ENCODE measurements at regions not wholly inside any gene's neighbourhood (a gene's known extent, or its start where the extent isn't known, plus 50 kb on each side); places are given as distances from the start of the nearest gene placed in this dataset.

- Histone ChIP-seq H3K9me3 (replicated peaks; ENCODE audit: low read length) (no peaks in the 10 kb centered on the region), H3K9ac (ENCODE audit: low read depth, low read length) (no peak overlapping the region), H3K4me2 (ENCODE audit: low read length) (no peak overlapping the region), H3K4me3 (ENCODE audit: low read length) (no peak overlapping the region), H3K36me3 (ENCODE audit: insufficient read depth, low read length) (no peaks in the 10 kb centered on the region), H3K27me3 (ENCODE audit: control insufficient read depth, insufficient read depth, low read length) (no peaks in the 10 kb centered on the region), H3K4me1 (ENCODE audit: control insufficient read depth, insufficient read depth, low read length) (peaks cover 1% of the 10 kb centered on the region)
Observed at GRCh38 chr3:64332459-64333350, 107.4 kb upstream of the PRICKLE2 start.

GRCh38 chr3:64331605-64332004 is 106.3 kb upstream of the PRICKLE2 start:
- Histone ChIP-seq H3K4me3 (ENCODE audit: low read length) (no peak overlapping the region), H3K4me2 (ENCODE audit: low read length) (no peak overlapping the region), H3K9me3 (replicated peaks; ENCODE audit: low read length) (no peaks in the 10 kb centered on the region), H3K27me3 (ENCODE audit: control insufficient read depth, insufficient read depth, low read length) (no peaks in the 10 kb centered on the region), H3K4me1 (ENCODE audit: control insufficient read depth, insufficient read depth, low read length) (peaks cover 3% of the 10 kb centered on the region), H3K36me3 (ENCODE audit: insufficient read depth, low read length) (no peaks in the 10 kb centered on the region), H3K9ac (ENCODE audit: low read depth, low read length) (no peak overlapping the region)

GRCh38 chr3:64329037-64329436 is 103.8 kb upstream of the PRICKLE2 start:
- Histone ChIP-seq H3K4me3 (ENCODE audit: low read length) (no peak overlapping the region), H3K27me3 (ENCODE audit: control insufficient read depth, insufficient read depth, low read length) (no peaks in the 10 kb centered on the region), H3K9me3 (replicated peaks; ENCODE audit: low read length) (no peaks in the 10 kb centered on the region), H3K36me3 (ENCODE audit: insufficient read depth, low read length) (no peaks in the 10 kb centered on the region), H3K4me1 (ENCODE audit: control insufficient read depth, insufficient read depth, low read length) (peaks cover 3% of the 10 kb centered on the region), H3K4me2 (ENCODE audit: low read length) (no peak overlapping the region), H3K9ac (ENCODE audit: low read depth, low read length) (no peak overlapping the region)

GRCh38 chr3:64327100-64327804 is 102.0 kb upstream of the PRICKLE2 start:
- H3K4me2 ChIP-seq (ENCODE audit: low read length), result peak overlapping the region; percentile 15
- H3K9ac ChIP-seq (ENCODE audit: low read depth, low read length), result peak overlapping the region; percentile 34
- no peaks in the 10 kb centered on the region for H3K36me3 ChIP-seq (ENCODE audit: insufficient read depth, low read length)
- no peaks in the 10 kb centered on the region for H3K9me3 ChIP-seq (replicated peaks; ENCODE audit: low read length)
- H3K4me1 ChIP-seq (ENCODE audit: control insufficient read depth, insufficient read depth, low read length), result peaks cover 3% of the 10 kb centered on the region
- H3K4me3 ChIP-seq (ENCODE audit: low read length), result peak overlapping the region; percentile 1
- no peaks in the 10 kb centered on the region for H3K27me3 ChIP-seq (ENCODE audit: control insufficient read depth, insufficient read depth, low read length)

- H3K27me3 ChIP-seq (ENCODE audit: control insufficient read depth, insufficient read depth, low read length), result no peaks in the 10 kb centered on the region
- no peak overlapping the region for H3K4me3 ChIP-seq (ENCODE audit: low read length)
- peaks cover 13% of the 10 kb centered on the region for H3K4me1 ChIP-seq (ENCODE audit: control insufficient read depth, insufficient read depth, low read length)
- no peaks in the 10 kb centered on the region for H3K9me3 ChIP-seq (replicated peaks; ENCODE audit: low read length)
- no peak overlapping the region for H3K9ac ChIP-seq (ENCODE audit: low read depth, low read length)
- no peak overlapping the region for H3K4me2 ChIP-seq (ENCODE audit: low read length)
- no peaks in the 10 kb centered on the region for H3K36me3 ChIP-seq (ENCODE audit: insufficient read depth, low read length)
Observed at GRCh38 chr3:64321747-64322146, 96.5 kb upstream of the PRICKLE2 start.

GRCh38 chr3:64319391-64319790 is 94.1 kb upstream of the PRICKLE2 start:
- Histone ChIP-seq H3K27me3 (ENCODE audit: control insufficient read depth, insufficient read depth, low read length) (no peaks in the 10 kb centered on the region), H3K4me2 (ENCODE audit: low read length) (no peak overlapping the region), H3K9me3 (replicated peaks; ENCODE audit: low read length) (no peaks in the 10 kb centered on the region), H3K9ac (ENCODE audit: low read depth, low read length) (no peak overlapping the region), H3K36me3 (ENCODE audit: insufficient read depth, low read length) (no peaks in the 10 kb centered on the region), H3K4me3 (ENCODE audit: low read length) (no peak overlapping the region), H3K4me1 (ENCODE audit: control insufficient read depth, insufficient read depth, low read length) (peaks cover 13% of the 10 kb centered on the region)

- H3K4me3 ChIP-seq (ENCODE audit: low read length), result no peak overlapping the region
- no peaks in the 10 kb centered on the region for H3K9me3 ChIP-seq (replicated peaks; ENCODE audit: low read length)
- no peaks in the 10 kb centered on the region for H3K36me3 ChIP-seq (ENCODE audit: insufficient read depth, low read length)
- H3K4me2 ChIP-seq (ENCODE audit: low read length), result no peak overlapping the region
- H3K4me1 ChIP-seq (ENCODE audit: control insufficient read depth, insufficient read depth, low read length), result peaks cover 13% of the 10 kb centered on the region
- no peak overlapping the region for H3K9ac ChIP-seq (ENCODE audit: low read depth, low read length)
- no peaks in the 10 kb centered on the region for H3K27me3 ChIP-seq (ENCODE audit: control insufficient read depth, insufficient read depth, low read length)
Observed at GRCh38 chr3:64318668-64319271, 93.5 kb upstream of the PRICKLE2 start.

- no peak overlapping the region for H3K4me3 ChIP-seq (ENCODE audit: low read length)
- no peaks in the 10 kb centered on the region for H3K27me3 ChIP-seq (ENCODE audit: control insufficient read depth, insufficient read depth, low read length)
- H3K36me3 ChIP-seq (ENCODE audit: insufficient read depth, low read length), result no peaks in the 10 kb centered on the region
- H3K4me2 ChIP-seq (ENCODE audit: low read length), result no peak overlapping the region
- no peak overlapping the region for H3K9ac ChIP-seq (ENCODE audit: low read depth, low read length)
- no peaks in the 10 kb centered on the region for H3K9me3 ChIP-seq (replicated peaks; ENCODE audit: low read length)
- H3K4me1 ChIP-seq (ENCODE audit: control insufficient read depth, insufficient read depth, low read length), result peaks cover 13% of the 10 kb centered on the region
Observed at GRCh38 chr3:64318001-64318400, 92.7 kb upstream of the PRICKLE2 start.

- H3K27me3 ChIP-seq (ENCODE audit: control insufficient read depth, insufficient read depth, low read length), result no peaks in the 10 kb centered on the region
Observed at GRCh38 chr3:64316971-64317370, 91.7 kb upstream of the PRICKLE2 start.

GRCh38 chr3:64311424-64312061 is 86.3 kb upstream of the PRICKLE2 start:
- Histone ChIP-seq H3K4me2 (ENCODE audit: low read length) (peak overlapping the region; percentile 26), H3K4me1 (ENCODE audit: control insufficient read depth, insufficient read depth, low read length) (peaks cover 9% of the 10 kb centered on the region), H3K4me3 (ENCODE audit: low read length) (no peak overlapping the region), H3K9me3 (replicated peaks; ENCODE audit: low read length) (no peaks in the 10 kb centered on the region), H3K27me3 (ENCODE audit: control insufficient read depth, insufficient read depth, low read length) (no peaks in the 10 kb centered on the region), H3K9ac (ENCODE audit: low read depth, low read length) (no peak overlapping the region), H3K36me3 (ENCODE audit: insufficient read depth, low read length) (no peaks in the 10 kb centered on the region)

More at GRCh38 chr3:64316971-64317370, 91.7 kb upstream of the PRICKLE2 start:
- Histone ChIP-seq H3K4me2 (ENCODE audit: low read length) (no peak overlapping the region), H3K9me3 (replicated peaks; ENCODE audit: low read length) (no peaks in the 10 kb centered on the region), H3K4me3 (ENCODE audit: low read length) (no peak overlapping the region), H3K36me3 (ENCODE audit: insufficient read depth, low read length) (no peaks in the 10 kb centered on the region), H3K4me1 (ENCODE audit: control insufficient read depth, insufficient read depth, low read length) (peaks cover 11% of the 10 kb centered on the region), H3K9ac (ENCODE audit: low read depth, low read length) (no peak overlapping the region)

GRCh38 chr3:64308931-64309330 is 83.7 kb upstream of the PRICKLE2 start:
- peaks cover 9% of the 10 kb centered on the region for H3K4me1 ChIP-seq (ENCODE audit: control insufficient read depth, insufficient read depth, low read length)
- H3K9me3 ChIP-seq (replicated peaks; ENCODE audit: low read length), result no peaks in the 10 kb centered on the region
- no peaks in the 10 kb centered on the region for H3K36me3 ChIP-seq (ENCODE audit: insufficient read depth, low read length)
- H3K27me3 ChIP-seq (ENCODE audit: control insufficient read depth, insufficient read depth, low read length), result no peaks in the 10 kb centered on the region
- H3K9ac ChIP-seq (ENCODE audit: low read depth, low read length), result no peak overlapping the region
- H3K4me3 ChIP-seq (ENCODE audit: low read length), result no peak overlapping the region
- no peak overlapping the region for H3K4me2 ChIP-seq (ENCODE audit: low read length)

All from skeletal muscle satellite cell (primary cell).